Loucy (cell line): ENCODE measurements at regions not wholly inside any gene's neighbourhood (a gene's known extent, or its start where the extent isn't known, plus 50 kb on each side); places are given as distances from the start of the nearest gene placed in this dataset.

Experiments used
- EZH2phosphoT487 ChIP-seq: fragments of 200-600 bp; IDR thresholded peaks from 2 replicates; pipeline ENCODE4 v1.6.1; 2018; ENCODE audit warnings: antibody characterized with exemption, mild to moderate bottlenecking, moderate library complexity, borderline replicate concordance
- TF ChIP-seq, protein P1 (sequence below): fragments of 200-600 bp; sonication (generic); conservative IDR thresholded peaks from 2 replicates; pipeline ENCODE4 v1.5.1; 2014; ENCODE audit warnings: mild to moderate bottlenecking, antibody characterized with exemption, low read length

DNA sequence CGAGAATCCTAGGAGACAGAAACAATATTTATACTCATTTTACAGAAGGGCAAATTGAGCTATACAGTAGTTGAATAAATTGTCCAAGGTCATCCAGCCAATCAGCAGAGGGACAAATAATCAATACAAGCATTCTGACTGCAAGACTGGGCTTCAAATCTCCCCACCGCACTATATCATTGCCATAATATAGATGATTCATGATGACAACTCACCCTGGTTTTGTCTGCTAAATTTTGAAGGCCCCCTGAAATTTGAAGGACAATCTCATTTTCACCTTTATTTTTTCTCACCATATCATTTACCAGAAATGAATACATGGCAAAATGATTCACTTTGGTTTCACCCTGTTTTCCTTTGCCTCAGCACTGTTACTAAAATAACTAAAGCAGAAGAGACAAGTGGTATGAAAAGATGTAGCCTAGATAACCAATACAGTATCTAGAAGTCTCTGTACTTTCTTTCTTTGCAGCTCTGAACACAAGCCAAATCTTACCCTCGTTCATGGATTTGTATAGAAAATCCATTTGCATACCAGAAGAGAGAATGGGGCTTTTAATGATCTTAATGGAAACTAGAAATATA, 292.5 kb downstream of the TTLL7 start:
- TF ChIP-seq, protein P1, sequence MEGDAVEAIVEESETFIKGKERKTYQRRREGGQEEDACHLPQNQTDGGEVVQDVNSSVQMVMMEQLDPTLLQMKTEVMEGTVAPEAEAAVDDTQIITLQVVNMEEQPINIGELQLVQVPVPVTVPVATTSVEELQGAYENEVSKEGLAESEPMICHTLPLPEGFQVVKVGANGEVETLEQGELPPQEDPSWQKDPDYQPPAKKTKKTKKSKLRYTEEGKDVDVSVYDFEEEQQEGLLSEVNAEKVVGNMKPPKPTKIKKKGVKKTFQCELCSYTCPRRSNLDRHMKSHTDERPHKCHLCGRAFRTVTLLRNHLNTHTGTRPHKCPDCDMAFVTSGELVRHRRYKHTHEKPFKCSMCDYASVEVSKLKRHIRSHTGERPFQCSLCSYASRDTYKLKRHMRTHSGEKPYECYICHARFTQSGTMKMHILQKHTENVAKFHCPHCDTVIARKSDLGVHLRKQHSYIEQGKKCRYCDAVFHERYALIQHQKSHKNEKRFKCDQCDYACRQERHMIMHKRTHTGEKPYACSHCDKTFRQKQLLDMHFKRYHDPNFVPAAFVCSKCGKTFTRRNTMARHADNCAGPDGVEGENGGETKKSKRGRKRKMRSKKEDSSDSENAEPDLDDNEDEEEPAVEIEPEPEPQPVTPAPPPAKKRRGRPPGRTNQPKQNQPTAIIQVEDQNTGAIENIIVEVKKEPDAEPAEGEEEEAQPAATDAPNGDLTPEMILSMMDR, result no peak
- TF ChIP-seq EZH2phosphoT487, result no peak
